Cardiac fibroblast (primary cell): ENCODE measurements at regions not wholly inside any gene's neighbourhood (a gene's known extent, or its start where the extent isn't known, plus 50 kb on each side); places are given as distances from the start of the nearest gene placed in this dataset.
"Not testable (repeated sequence)": the region's sequence is repeated elsewhere in the genome, so short reads cannot be mapped to it uniquely, and the experiment has no call there.

Experiments
- DNase-seq, 2 donors: peaks; one replicate each; pipeline versions ENCODE4 v3.0.0 to v3.0.0-alpha.2; 2010; ENCODE audit warnings: low read depth in 2 of 2
- H3K4me3 ChIP-seq, 2 donors: replicated peaks in 1 of 2; 1 replicate in 1 of 2; 2 replicates in 1 of 2; pipeline ENCODE4 v1.5.1; 2011; ENCODE audit warnings: low read depth in 2 of 2, low read length in 2 of 2, mild to moderate bottlenecking in 2 of 2, moderate library complexity in 1 of 2
- TF ChIP-seq, protein P1 (sequence below): IDR thresholded peaks from one replicate; pipeline ENCODE4 v1.5.1; 2011; ENCODE audit warnings: low read depth, mild to moderate bottlenecking, low read length, inconsistent platforms

DNA sequence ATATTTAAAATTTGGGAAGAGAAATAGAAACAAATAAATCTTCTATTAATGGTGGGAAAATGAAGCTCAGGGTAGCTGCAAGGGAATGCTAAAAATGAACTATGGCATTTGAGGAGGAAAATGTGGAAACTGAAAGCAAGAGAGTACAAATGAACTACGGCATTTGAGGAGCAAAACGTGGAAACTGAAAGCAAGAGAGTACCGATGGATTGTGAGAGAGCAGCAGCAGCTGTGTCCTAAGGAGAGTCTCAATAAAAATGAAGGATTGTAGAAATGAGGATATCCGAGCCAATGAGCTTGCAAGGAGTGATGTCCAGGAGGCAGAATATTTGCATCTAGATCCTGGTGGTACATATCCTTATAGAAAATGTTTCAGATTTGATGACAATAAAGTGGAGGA, 547.1 kb upstream of the ZNF337 start:
- H3K4me3 ChIP-seq: no peak overlapping the region
- TF ChIP-seq, protein P1, sequence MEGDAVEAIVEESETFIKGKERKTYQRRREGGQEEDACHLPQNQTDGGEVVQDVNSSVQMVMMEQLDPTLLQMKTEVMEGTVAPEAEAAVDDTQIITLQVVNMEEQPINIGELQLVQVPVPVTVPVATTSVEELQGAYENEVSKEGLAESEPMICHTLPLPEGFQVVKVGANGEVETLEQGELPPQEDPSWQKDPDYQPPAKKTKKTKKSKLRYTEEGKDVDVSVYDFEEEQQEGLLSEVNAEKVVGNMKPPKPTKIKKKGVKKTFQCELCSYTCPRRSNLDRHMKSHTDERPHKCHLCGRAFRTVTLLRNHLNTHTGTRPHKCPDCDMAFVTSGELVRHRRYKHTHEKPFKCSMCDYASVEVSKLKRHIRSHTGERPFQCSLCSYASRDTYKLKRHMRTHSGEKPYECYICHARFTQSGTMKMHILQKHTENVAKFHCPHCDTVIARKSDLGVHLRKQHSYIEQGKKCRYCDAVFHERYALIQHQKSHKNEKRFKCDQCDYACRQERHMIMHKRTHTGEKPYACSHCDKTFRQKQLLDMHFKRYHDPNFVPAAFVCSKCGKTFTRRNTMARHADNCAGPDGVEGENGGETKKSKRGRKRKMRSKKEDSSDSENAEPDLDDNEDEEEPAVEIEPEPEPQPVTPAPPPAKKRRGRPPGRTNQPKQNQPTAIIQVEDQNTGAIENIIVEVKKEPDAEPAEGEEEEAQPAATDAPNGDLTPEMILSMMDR: no peak
- DNase-seq: no peak

DNA sequence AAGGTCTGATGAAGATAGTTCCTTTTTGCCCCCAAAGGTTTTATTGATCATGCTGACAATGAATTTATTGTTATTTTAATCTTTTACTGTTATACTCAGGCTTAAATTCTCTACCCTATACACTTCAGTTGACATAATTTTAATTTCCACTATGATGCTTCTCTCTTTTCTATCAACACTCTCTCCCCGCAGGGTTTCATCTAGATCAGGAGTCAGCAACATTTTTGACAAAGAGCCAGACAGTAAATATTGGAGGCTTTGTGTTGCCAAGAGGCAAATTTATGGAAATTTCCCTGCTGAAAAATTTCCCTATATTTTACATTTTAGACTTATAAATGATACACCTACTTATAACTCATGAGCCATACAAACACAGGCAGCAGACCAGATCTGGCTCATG, 524.0 kb upstream of the ZNF337 start:
- not testable (repeated sequence) for H3K4me3 ChIP-seq, DNase-seq

DNA sequence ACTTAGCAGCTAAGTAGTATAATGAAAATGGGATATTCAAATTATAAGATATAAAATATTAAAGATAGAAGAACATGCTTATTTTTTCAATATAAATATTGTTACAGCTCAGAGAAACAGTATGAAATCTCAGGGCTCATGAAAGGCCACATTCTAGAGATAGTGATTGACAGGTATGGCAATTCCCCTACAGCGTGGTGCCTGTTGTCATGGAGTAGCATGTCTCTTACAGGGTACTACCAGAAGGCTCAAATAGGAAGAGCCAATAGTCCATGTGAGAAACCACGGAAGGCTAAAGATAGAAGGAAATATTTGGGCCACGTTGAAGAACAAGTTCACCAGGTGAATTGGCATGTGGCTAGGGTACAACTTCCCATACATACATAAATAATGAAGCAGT, 522.9 kb upstream of the ZNF337 start:
- not testable (repeated sequence) for H3K4me3 ChIP-seq, DNase-seq

DNA sequence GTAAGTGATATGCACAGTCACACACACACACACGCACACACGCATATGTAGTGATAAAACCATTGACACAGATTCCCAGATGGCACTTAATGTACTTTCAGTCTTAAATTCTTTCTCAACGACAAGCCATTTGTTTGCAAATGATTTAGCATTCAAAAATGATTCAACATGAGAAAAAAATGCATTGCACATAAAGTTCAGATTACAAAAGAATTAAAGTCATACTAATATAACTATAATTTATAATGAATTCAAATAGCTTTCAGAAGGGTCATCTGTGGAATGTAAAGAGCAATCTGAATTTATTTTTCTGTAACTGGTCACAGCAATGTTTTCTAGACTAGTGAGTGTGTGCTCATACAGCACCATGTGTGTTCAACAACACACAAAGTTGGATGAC, 521.6 kb upstream of the ZNF337 start:
- H3K4me3 ChIP-seq: no peak overlapping the region
- TF ChIP-seq, protein P1: no peak
- DNase-seq: peak in 1 of 2 donors; percentile 54

DNA sequence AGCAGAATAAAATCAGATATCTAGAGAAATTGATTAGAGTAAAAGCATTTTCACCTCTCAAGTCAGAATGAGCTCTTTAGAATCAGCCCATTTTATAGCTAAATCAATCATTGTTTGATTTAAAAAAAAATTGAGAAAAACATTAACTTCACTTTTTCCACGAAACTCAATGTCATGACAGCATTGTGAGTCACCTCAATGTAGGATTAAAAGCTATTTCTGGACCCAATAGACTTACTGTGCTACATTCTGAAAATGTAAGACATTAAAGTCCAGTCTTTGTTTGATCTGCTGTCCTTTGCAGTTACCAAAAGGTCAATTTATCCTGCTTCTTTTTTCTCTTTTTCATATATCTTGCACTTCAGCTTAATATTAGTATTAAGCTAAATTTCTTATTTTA, 519.4 kb upstream of the ZNF337 start:
- no peak overlapping the region for H3K4me3 ChIP-seq
- TF ChIP-seq, protein P1: no peak
- peak in 1 of 2 donors; percentile 62 for DNase-seq

DNA sequence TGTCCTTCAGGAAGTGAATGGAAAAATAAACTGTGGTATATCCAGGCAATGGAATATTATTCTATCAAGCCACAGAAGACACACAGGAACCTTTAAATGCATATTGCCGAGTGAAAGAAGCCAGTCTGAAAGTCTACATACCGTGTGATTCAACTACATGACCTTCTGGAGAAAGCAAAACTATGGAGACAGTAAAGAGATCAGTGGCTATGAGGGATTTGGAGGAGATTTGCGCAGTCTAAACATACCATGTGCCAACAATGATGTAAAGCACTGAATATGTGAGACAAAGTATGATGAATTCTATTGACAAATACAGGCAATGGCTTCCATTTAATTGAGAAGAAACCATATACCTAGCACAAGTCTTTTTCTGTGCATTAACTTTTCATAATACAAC, 518.3 kb upstream of the ZNF337 start:
- TF ChIP-seq, protein P1: no peak
- DNase-seq: peak in 1 of 2 donors; percentile 55
- H3K4me3 ChIP-seq: no peak overlapping the region

DNA sequence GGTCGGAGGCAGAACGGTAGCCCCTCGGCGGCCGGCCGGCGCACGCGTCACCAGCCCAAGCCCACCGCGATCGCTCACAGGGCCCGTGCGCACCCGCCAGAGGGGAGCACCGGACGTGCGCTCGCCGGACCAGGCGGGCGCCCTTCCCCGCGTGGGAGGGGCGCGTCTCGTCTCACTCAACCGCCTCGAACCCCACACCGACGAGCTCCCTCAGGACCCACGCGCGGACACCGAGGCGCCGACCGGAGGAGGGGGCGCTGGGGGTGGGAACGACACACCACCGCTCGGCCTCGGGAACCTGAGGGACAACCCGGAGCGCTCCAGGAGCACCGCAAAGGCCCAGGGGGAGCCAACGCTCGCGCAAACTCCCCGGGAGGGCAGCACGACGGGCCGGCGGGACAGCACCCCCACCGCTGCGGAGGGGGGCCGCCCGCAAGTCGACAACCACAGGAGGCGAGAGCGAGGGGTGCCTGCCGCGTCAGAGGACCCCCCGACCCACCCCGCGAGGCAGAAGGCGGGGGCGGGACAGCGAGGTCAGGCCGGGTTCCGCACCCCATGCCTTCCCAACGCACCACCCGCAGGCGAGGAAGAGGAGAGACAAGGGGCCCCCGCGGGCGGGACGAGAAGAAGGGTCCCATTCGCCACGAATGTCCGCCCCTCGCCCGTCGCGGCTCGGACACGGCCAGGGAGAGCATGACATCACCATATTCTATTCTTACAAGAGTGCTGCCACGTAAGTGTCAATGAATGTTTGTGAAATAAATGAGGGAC, 512.7 kb upstream of the ZNF337 start:
- peak; percentile 12 to 15 for DNase-seq
- no peak overlapping the region for H3K4me3 ChIP-seq
- TF ChIP-seq, protein P1: no peak

DNA sequence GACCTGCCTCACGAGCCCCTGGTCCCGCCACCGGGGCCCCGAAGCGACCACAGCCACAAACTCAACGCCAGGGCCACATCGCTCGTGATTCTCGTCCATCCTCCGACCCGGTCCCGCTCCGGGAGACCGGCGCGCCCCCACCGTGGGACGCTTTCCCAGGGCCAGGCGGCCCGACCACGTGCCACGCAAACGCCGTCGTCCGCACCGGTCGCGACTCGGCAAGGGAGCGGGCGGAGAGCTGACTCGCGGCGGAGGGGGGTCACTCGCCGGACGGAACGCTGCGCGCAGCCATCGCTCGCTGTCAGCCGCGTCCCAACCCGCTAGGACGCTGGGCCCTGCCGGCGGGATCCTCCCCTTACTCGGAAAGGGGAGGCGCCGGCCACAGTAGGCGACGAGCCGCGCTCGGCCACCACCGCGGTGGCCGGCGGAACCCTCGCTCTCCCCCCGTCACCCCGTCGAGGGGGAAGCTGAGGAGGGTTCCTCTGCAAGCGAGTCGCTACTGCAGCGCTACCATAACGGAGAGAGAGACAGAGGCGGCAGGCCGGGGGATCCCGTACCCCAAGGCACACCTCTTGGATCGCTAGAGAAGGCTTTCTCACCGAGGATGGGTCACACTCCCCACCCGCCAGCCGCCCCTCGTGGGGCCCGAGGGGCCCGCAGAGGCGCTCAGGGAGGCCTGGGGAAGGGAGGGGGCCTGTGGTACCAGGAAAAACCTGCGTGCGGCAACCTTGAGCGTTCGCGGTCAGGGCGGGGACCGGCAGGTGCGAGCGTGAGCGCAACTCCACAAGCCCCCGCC, 511.8 kb upstream of the ZNF337 start:
- TF ChIP-seq, protein P1: no peak
- peak overlapping the region; percentile 11 to 42 for H3K4me3 ChIP-seq
- DNase-seq: no peak

DNA sequence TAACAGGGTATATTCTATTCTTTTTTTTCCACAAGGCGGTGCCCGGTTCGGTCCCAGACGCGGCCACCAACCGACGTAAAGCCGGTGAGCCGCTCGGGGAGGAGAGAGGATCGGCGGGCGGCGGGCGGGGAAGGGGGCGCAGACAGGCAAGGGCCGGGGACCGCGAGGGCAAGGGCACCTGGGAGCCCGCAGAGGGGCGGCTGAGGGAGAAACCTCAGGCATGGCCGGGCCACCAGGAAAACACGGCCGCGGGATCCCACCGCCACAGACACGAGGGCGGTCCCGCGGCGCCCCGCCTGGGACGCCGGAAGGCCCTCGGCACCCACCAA, 511.3 kb upstream of the ZNF337 start:
- not testable (repeated sequence) for DNase-seq
- peak overlapping the region in 1 of 2 donors; percentile 42 for H3K4me3 ChIP-seq
